ENCODE measurements at regions not wholly inside any gene's neighbourhood (a gene's known extent, or its start where the extent isn't known, plus 50 kb on each side); places are given as distances from the start of the nearest gene placed in this dataset.

- H3K36me3 ChIP-seq (ENCODE audit: control insufficient read depth in 2 of 2, extremely low read depth in 1 of 2, insufficient read depth in 2 of 2, low read length in 2 of 2), result no peaks in the 10 kb centered on the region
- H3K9ac ChIP-seq (replicated peaks; ENCODE audit: extremely low read depth, insufficient read depth, low read length), result no peak overlapping the region
- dilution Hi-C loops (cut with MboI; ENCODE audit: extremely low pct_ligation_motif_present, low sequenced_read_pairs) (no loop called here), intact Hi-C loops (cut with micrococcal nuclease) (no loop called here)
- H3K79me2 ChIP-seq (ENCODE audit: control insufficient read depth, insufficient read depth, low read length), result no peaks in the 10 kb centered on the region
- no peak for TF ChIP-seq POLR2AphosphoS5 (IDR thresholded peaks at IDR 0.05; ENCODE audit: insufficient read depth, low read depth, low read length)
- no peak for TF ChIP-seq JUN (IDR thresholded peaks at IDR 0.05; ENCODE audit: borderline replicate concordance, insufficient read depth, insufficient read length, low read depth)
- TF ChIP-seq EZH2 (IDR thresholded peaks at IDR 0.05; ENCODE audit: borderline replicate concordance, low read depth, low read length, severe bottlenecking), result no peak
- TF ChIP-seq GATA2 (IDR thresholded peaks at IDR 0.05; ENCODE audit: insufficient read depth, insufficient read length, low read depth, low read length), result no peak
- TF ChIP-seq MYC (IDR thresholded peaks at IDR 0.05; ENCODE audit: low read depth, low read length), result no peak
- TF ChIP-seq FOS (IDR thresholded peaks at IDR 0.05; ENCODE audit: borderline replicate concordance, insufficient read depth, low read length), result no peak
- TF ChIP-seq, protein P1, sequence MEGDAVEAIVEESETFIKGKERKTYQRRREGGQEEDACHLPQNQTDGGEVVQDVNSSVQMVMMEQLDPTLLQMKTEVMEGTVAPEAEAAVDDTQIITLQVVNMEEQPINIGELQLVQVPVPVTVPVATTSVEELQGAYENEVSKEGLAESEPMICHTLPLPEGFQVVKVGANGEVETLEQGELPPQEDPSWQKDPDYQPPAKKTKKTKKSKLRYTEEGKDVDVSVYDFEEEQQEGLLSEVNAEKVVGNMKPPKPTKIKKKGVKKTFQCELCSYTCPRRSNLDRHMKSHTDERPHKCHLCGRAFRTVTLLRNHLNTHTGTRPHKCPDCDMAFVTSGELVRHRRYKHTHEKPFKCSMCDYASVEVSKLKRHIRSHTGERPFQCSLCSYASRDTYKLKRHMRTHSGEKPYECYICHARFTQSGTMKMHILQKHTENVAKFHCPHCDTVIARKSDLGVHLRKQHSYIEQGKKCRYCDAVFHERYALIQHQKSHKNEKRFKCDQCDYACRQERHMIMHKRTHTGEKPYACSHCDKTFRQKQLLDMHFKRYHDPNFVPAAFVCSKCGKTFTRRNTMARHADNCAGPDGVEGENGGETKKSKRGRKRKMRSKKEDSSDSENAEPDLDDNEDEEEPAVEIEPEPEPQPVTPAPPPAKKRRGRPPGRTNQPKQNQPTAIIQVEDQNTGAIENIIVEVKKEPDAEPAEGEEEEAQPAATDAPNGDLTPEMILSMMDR (IDR thresholded peaks at IDR 0.05; ENCODE audit: extremely low read depth in 1 of 2, insufficient read depth in 1 of 2, low read depth in 1 of 2, low read length in 2 of 2), result no peak
- no peak for TF ChIP-seq POLR2A (IDR thresholded peaks at IDR 0.05; ENCODE audit: low read depth, low read length)
- no peak for TF ChIP-seq MAX (IDR thresholded peaks at IDR 0.05; ENCODE audit: insufficient read depth, insufficient read length)
- H3K27me3 ChIP-seq (ENCODE audit: control insufficient read depth in 2 of 2, insufficient read depth in 2 of 2, low read length in 2 of 2), result no peaks in the 10 kb centered on the region
- H3K27ac ChIP-seq (ENCODE audit: insufficient read depth, low read depth, low read length), result no peak overlapping the region
- H3K9me3 ChIP-seq (replicated peaks; ENCODE audit: control insufficient read depth, insufficient read depth, low read length), result no peaks in the 10 kb centered on the region
- DNase-seq (ENCODE audit: low read depth, low spot score), result no peak
- H3K4me3 ChIP-seq (replicated peaks in 1 of 3; ENCODE audit: insufficient read depth in 1 of 3, low read depth in 1 of 3, low read length in 3 of 3), result no peak overlapping the region
- H3K4me2 ChIP-seq (ENCODE audit: insufficient read depth, low read length), result no peak overlapping the region
- no peaks in the 10 kb centered on the region for H3K4me1 ChIP-seq (ENCODE audit: control insufficient read depth, extremely low read depth, insufficient read depth, low read length)
- no peak overlapping the region for H2AFZ ChIP-seq (ENCODE audit: low read depth, low read length)
- H4K20me1 ChIP-seq (replicated peaks; ENCODE audit: control insufficient read depth, extremely low read depth, insufficient read depth, low read length), result no peaks in the 10 kb centered on the region
- ChIA-PET CTCF (no interaction called here), POLR2A (no interaction called here)
- H3K9me1 ChIP-seq (replicated peaks; ENCODE audit: control insufficient read depth, extremely low read depth, insufficient read depth, low read length), result no peaks in the 10 kb centered on the region
- FAIRE-seq, result no peak
- BruUV-seq (replicated peaks), result no TSS peak
Observed at GRCh38 chr2:403682-404081, 115.8 kb upstream of the ALKAL2 start.

Data from endothelial cell of umbilical vein (primary cell).